GM04503 (cell line): ENCODE measurements at regions not wholly inside any gene's neighbourhood (a gene's known extent, or its start where the extent isn't known, plus 50 kb on each side); places are given as distances from the start of the nearest gene placed in this dataset.
"Not testable (repeated sequence)": the region's sequence is repeated elsewhere in the genome, so short reads cannot be mapped to it uniquely, and the experiment has no call there.

Experiments used
- DNase-seq: peaks from one replicate; pipeline ENCODE4 v3.0.0-alpha.2; 2012; ENCODE audit warnings: low read depth

DNA sequence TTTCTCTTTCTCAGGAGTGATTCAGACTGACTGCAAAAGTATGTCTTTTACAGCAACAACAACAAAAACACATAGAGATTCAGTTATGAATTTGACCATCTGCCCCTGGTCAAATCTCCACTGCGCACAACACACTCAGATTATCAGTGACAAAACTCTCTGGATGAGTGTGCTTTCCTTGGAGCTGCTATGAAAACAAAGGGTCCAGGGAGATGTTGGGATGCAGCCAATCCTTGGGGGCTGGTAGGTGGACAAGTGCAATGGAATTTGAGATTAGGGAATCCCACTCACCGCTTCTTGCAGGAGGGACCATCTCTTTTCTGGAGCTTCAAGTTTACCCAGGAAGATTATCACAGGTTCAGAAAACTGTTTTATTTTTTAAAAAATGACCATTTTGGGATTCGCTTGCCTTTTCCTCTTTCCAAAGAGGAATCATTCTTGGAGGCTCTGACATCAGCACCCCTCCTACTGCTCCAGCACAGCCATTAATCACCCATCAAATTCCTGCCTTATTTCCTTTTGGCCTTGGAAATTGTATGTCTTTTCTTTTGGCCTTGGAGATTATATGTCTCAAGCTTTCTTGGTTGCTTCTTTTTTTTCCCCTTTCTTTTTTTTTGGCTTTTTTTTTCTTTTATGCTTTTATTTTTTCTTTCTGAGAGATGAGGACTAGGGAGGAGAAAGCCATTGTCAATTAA is 311.8 kb downstream of the TSHZ3 start:
- DNase-seq, result no peak

DNA sequence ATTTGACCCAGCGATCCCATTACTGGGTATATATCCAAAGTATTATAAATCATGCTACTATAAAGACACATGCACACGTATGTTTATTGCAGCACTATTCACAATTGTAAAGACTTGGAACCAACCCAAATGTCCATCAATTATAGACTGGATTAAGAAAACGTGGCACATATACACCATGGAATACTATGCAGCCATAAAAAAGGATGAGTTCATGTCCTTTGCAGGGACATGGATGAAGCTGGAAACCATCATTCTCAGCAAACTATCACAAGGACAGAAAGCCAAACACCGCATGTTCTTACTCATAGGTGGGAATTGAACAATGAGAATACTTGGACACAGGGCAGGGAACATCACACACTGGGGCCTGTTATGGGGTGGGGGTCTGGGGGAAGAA is 317.8 kb downstream of the TSHZ3 start:
- not testable (repeated sequence) for DNase-seq

GRCh38 chr19:31023038-31023437 is 326.2 kb downstream of the TSHZ3 start:
- DNase-seq, result no peak

DNA sequence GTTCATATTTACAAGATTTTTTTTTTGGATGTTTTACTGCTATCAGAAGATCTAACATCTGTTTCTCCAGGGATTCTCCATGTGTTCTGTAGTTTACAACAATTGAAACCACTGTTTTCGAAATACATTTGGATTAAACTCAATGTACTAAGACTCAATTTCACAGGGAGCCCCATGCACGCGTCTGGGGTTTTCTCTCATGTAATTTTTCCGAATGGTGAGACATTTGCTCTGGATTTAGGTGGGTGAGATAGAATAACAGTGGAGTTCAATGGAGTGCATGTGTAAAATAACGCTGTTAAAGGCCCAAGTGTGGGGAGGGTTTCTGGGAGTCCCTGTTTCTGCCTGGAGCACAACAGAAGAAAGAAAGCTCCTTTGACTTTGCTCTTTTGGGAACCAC is 330.3 kb downstream of the TSHZ3 start:
- DNase-seq, result no peak

DNA sequence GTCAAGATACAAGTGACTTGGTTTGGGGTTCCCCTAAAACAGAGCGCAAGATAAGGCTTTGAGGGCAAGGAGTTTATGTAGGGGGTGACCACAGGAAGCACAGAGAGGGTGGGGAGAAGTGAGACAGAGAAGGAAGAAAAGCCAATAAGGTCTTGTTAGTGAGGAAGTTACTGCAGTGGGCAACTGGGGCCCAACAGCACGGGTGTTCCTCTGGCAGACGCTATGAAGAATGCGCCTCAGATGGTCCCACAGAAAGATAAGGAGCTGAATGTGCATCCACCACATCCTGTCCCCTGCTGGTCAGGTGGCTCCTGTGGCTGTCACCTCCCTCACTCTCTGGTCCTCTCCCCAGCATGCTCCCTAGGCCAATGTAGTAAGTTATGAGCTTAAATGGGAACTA is 333.5 kb downstream of the TSHZ3 start:
- no peak for DNase-seq

- no peak for DNase-seq
Observed at GRCh38 chr19:31014668-31015067, 334.6 kb downstream of the TSHZ3 start.

DNA sequence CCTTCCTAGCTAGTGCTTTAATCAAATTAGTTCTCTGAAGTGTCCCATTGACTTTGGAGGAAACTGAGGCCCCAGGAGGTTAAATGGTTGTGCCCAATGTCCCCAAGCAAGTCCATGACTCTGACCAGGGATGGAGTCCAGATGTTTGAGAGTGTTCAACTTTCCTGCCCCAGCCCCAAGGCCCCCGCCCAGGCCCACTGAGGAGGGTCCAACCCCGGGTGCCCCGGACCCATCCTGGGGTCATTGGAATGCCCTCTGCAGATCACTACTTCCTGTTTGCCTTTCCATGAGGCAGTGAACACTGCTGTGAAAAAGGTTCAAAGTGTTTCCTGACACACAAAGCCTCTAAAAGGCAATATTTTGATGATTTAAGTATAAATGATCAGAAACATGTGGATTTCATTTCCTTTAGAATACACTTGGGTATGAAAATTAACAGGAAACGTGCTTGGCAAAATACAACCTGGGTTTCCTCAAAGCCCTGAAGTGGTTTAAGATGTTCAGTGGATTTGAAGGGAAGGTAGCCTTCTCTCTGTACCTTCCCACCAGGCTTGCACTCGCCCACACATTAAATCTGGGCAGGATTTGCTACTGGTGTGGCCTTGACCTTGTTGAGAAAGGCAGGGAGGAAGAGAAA is 335.7 kb downstream of the TSHZ3 start:
- no peak for DNase-seq

DNA sequence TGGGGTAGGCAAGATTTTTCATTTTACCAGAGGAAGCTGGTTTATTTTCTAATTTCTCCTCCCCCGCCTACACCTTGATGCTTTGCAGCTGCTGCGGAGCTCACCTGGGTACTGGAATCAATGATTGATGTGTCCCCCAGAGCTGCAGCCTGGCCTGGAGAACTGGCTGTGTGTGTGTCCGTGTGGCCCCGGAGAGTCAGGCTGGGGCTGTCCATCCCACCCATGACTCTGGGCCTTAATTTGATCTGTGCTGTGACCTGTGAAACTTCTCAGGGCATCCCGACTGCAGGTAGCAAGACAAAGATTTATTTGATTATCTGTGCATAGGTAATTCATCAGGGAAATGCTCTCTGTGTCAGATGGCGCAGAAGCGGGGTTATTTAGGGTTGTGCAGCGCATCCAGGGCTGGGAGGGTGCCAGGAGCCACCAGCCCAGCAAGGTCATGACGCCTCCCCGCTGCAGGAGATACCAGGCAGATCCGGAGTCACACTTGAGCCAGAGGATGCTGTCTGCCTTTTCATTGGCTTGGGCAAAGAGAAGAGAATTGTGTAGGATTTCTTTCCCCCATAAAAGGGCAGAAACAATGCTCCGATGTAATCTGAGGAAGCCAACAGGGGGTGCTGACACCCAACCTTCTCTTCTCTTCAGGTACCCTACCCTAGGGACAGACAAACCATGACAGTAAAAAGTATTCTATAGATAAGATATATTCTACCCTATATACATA is 346.6 kb downstream of the TSHZ3 start:
- DNase-seq, result no peak

DNA sequence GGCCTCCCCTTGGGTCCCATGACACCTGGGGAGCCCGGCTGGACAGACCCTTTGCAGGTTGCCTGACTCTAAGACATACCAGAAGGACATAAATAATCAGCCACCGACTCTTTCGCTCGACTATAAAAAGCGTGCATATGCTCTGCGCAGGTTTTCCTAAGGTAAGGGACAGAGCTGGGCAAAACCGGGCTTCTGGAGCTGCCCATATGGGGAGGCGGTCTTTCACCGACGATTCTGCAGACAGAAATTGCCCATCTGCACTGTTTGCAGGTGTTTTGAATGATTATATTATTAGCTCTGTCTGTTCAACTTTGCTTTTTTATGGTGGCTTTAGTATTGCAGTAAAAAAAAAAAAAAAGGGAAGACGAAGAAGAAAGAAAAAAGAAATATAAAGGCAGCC is 347.2 kb downstream of the TSHZ3 start:
- DNase-seq, result no peak

- DNase-seq, result no peak
Observed at GRCh38 chr19:31000913-31001312, 348.3 kb downstream of the TSHZ3 start.

DNA sequence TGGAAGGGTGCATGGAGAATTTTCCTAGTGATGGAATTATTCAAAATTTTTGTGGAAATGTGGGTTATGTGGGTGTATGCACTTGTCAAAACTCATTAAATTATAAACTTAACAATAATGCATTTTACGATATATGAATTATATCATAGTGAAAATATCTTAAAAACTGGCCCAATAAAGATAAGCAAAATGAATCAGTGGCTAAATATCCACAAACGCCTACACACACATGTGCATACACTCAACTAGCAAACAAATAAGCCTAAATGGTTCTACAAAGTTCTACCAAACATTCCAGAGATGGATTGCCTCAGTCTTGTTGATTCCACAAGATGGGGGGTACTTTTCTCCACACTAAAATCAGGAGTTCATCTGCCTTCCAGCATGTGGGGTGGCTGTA is 349.5 kb downstream of the TSHZ3 start:
- no peak for DNase-seq

DNA sequence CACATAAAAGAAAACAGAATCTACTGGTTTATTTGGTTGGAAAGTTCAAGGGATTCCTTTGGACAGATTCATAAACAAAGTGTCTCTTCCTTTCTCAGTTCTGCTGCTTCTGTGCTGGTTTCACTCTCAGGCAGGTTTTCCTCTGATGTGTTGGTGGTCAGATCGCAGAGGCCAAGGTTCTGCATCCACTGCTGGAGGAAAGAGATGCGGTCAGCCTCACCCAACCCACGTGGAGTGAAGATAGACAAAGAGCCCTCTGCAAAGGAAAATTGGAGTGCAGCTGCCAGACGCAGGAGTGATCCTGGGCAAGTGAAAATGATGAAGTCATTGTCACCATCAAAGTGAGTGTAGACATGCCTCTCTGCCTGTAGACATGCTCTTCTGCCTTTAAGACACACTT is 352.0 kb downstream of the TSHZ3 start:
- no peak for DNase-seq

DNA sequence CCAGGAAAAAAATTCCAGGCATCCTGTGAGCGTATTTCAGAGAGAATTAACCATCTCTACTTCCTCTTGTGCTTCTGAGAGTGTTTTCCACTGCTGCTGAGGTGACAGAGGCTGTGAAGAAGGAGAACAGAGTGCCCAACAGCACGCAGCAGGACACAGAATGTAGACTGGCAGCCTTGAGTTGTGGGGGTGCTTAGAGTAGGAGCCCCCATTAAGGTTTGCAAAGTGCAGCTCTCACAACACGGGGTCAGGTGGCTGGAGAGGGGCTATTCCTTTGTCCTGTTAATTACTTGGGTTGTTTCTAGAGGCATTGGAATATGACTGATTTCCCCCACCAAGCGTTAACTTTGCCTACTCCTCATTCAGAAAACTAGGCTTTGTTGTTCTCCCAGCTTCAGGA is 370.6 kb downstream of the TSHZ3 start:
- DNase-seq, result no peak

GRCh38 chr19:30969591-30969990 is 379.6 kb downstream of the TSHZ3 start:
- DNase-seq, result no peak

DNA sequence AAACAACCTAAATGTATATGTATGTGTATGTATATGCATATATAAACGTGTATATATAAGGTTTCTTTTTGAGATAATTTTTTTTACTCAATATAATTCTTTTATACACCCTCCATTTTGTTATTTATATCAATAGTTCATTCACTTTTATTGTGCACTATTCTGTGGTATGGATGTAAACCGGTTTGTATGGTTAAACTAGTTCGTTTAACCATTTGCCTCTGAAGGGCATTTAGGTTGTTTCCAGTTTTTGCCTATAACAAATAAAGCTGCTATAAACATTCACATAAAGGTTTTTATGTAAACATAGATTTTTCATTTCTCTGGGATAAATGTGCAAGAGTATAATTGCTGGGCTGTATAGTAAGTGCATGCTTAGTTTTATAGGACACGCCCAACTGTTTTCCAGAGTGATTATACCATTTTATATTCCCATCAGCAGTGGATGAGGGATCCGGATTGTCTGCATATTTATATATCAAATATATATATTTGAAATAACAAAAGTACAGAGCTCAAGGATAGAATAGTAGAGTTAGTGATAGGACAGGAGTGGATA is 380.3 kb downstream of the TSHZ3 start:
- DNase-seq, result no peak

GRCh38 chr19:30968210-30968609 is 381.0 kb downstream of the TSHZ3 start:
- no peak for DNase-seq

GRCh38 chr19:30966486-30966885 is 382.8 kb downstream of the TSHZ3 start:
- DNase-seq, result no peak

DNA sequence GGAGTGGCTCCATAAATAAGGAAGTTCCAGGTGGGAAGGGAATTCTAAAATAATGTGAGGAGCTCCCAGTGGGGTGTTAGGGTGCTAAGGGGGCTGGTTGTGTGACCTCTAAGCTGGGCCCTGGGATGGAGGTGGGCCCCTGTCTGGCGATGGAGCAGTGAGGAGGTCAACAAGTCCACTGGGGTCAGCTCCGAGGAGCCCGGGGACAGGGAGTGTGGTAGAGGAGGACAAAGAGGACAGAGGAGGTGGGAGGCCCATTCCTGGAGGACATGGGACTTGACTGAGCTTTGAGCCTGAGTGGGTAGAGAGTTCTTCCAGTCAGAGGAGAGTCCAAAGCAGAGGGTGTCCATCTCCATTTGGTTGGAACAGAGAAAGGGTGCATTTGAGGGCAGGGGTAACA is 390.2 kb downstream of the TSHZ3 start:
- no peak for DNase-seq

DNA sequence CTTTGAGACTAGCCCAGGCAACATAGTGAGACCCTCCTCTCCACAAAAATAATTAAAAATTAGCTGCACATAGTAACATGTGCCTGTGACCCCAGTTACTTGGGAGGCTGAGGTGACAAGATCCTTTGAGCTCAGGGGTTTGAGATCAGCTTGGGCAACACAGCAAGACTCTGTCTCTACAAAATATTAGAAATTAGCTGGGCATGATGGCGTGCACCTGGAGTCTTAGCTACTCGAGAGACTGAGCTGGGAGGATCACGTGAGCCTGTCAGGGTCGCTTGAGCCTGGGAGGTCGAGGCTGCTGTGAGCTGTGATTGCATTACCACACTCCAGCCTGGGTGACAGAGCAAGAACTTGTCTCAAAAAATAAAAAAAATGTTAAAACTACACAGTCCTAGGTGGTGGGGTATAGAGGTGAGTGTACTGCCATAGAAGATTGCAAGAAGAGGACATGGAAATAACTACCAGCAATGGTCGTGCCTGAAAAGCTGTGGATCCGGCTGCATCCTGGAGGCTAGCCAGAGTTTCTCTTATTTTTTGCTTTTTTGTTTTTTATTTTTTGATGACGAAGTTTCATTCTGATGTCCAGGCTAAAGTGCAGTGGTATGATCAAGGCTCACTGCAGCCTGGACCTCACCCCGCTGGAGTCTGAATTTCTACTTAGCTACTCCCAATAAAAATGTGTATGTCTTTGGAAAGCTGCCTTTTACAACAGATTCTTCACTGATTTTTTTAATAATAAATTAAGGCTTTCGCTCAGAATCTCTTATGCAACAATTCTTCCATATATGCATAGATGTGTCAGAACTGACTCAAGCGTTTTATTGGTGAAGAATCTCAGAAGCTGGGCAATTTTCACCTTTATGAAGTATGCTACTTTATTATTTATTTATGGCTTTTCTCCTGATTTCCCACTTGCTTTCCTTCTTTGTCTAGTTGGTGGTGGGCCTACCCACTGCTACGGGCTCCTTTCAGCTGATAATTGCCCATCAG is 393.8 kb downstream of the TSHZ3 start:
- no peak for DNase-seq

- DNase-seq, result not testable (repeated sequence)
Observed at GRCh38 chr19:30944276-30944932, 404.8 kb downstream of the TSHZ3 start.

DNA sequence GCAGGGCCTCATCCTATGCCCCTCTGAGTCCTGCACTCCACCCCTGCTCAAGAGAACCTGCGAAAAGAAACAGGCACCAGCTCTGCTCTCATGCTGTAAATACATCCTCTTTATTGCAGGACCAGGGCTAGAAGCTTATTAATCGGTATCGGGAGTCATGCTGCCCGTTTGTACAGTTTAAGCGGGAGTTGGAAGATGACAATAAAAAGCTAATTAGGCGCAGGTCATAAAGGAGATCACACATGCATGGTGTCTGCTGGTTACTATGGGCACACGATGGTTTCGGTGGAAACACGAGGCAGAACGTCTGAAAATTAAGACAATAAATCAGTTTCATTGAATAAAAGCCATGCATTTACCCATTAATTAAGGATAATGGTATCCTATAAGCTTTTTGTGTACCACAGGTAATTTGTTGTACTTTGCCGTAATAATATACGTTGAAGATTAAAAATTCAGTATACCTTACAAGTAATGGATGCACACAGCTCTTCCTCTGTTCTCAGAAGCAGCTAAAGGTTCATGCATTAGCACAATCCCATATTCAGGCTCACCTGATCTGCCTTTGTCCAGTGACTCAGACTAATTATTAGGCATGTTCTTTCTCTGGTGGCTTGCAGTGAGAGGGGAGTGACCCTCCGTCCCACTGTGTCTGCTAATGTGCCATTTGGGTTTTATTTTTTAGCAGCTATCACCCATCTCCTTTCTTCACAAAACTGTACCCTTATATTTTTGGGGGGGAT is 406.0 kb downstream of the TSHZ3 start:
- DNase-seq, result no peak
